B cell (primary cell): ENCODE measurements at regions not wholly inside any gene's neighbourhood (a gene's known extent, or its start where the extent isn't known, plus 50 kb on each side); places are given as distances from the start of the nearest gene placed in this dataset.

Experiments
- EZH2 ChIP-seq: IDR thresholded peaks from 2 replicates; pipeline ENCODE4 v1.6.1; 2012; ENCODE audit warnings: borderline replicate concordance, low read depth, mild to moderate bottlenecking, moderate library complexity, low read length; ENCODE audit not compliant: insufficient read depth, poor library complexity, severe bottlenecking
- TF ChIP-seq, protein P1 (sequence below): fragments of 200-600 bp; IDR thresholded peaks from one replicate; pipeline ENCODE4 v1.8.0; 2022; ENCODE audit warnings: antibody characterized with exemption, mild to moderate bottlenecking

DNA sequence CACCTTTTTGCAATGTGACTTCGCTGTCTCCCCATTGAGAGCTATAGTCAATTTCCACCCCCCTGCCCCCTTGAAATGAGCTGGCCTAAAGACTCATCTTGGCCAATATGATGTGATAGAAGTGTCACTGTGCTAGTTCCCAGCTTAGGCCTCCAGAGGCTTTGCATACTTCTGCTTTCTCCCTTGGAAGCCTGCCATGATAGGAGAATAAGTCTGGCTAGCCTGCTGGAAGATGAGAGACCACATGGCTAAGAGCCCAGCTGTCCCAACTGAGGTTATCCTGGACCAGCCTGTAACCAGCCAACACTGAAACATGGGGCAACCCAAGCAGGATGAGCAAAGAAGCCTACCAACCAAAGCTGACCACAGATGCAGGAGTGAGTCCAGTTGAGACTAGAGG lies 196.9 kb downstream of the GRIN2B start:
- TF ChIP-seq, protein P1, sequence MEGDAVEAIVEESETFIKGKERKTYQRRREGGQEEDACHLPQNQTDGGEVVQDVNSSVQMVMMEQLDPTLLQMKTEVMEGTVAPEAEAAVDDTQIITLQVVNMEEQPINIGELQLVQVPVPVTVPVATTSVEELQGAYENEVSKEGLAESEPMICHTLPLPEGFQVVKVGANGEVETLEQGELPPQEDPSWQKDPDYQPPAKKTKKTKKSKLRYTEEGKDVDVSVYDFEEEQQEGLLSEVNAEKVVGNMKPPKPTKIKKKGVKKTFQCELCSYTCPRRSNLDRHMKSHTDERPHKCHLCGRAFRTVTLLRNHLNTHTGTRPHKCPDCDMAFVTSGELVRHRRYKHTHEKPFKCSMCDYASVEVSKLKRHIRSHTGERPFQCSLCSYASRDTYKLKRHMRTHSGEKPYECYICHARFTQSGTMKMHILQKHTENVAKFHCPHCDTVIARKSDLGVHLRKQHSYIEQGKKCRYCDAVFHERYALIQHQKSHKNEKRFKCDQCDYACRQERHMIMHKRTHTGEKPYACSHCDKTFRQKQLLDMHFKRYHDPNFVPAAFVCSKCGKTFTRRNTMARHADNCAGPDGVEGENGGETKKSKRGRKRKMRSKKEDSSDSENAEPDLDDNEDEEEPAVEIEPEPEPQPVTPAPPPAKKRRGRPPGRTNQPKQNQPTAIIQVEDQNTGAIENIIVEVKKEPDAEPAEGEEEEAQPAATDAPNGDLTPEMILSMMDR = no peak
- no peak for TF ChIP-seq EZH2
